Panc1 (cell line): ENCODE measurements at regions not wholly inside any gene's neighbourhood (a gene's known extent, or its start where the extent isn't known, plus 50 kb on each side); places are given as distances from the start of the nearest gene placed in this dataset.

Experiments used
- CTCF ChIP-seq: fragments of 450-650 bp; IDR thresholded peaks from 2 replicates; pipeline ENCODE4 v1.5.1; 2017; ENCODE audit warnings: mild to moderate bottlenecking
- POLR2AphosphoS5 ChIP-seq: IDR thresholded peaks from 2 replicates; pipeline ENCODE4 v1.6.1; 2012; ENCODE audit warnings: mild to moderate bottlenecking, low read depth, low read length, moderate library complexity
- TCF7L2 ChIP-seq: IDR thresholded peaks from 2 replicates; pipeline ENCODE4 v1.6.1; 2011; ENCODE audit warnings: mild to moderate bottlenecking, low read depth, low read length, inconsistent platforms

- TF ChIP-seq CTCF (no peak), POLR2AphosphoS5 (no peak), TCF7L2 (no peak)
Measured at GRCh38 chr16:51779240-51779639, 628.2 kb upstream of the SALL1 start.
